Kidney tubule cell (primary cell): ENCODE measurements at regions not wholly inside any gene's neighbourhood (a gene's known extent, or its start where the extent isn't known, plus 50 kb on each side); places are given as distances from the start of the nearest gene placed in this dataset.

Experiments used
- DNase-seq: peaks from one replicate; pipeline ENCODE4 v3.0.0-alpha.2; 2018; ENCODE audit warnings: low spot score

GRCh38 chr19:29397748-29398147 is 128.0 kb upstream of the VSTM2B start:
- DNase-seq = no peak

- DNase-seq = no peak
Observed at GRCh38 chr19:29399804-29400203, 126.0 kb upstream of the VSTM2B start.

- DNase-seq = no peak
Observed at GRCh38 chr19:29400917-29401711, 124.7 kb upstream of the VSTM2B start.

- peak; percentile 3 for DNase-seq
Observed at GRCh38 chr19:29401712-29402421, 123.9 kb upstream of the VSTM2B start.

- no peak for DNase-seq
Observed at GRCh38 chr19:29402563-29402962, 123.2 kb upstream of the VSTM2B start.

GRCh38 chr19:29404015-29404414 is 121.8 kb upstream of the VSTM2B start:
- no peak for DNase-seq

- no peak for DNase-seq
Observed at GRCh38 chr19:29404951-29405727, 120.7 kb upstream of the VSTM2B start.

- DNase-seq = no peak
Observed at GRCh38 chr19:29405728-29405995, 120.1 kb upstream of the VSTM2B start.

- no peak for DNase-seq
Observed at GRCh38 chr19:29409076-29409862, 116.5 kb upstream of the VSTM2B start.

GRCh38 chr19:29410601-29411000 is 115.2 kb upstream of the VSTM2B start:
- DNase-seq = no peak

- no peak for DNase-seq
Observed at GRCh38 chr19:29411113-29411581, 114.6 kb upstream of the VSTM2B start.

GRCh38 chr19:29413435-29413834 is 112.4 kb upstream of the VSTM2B start:
- DNase-seq = no peak

- DNase-seq = no peak
Observed at GRCh38 chr19:29415507-29415906, 110.3 kb upstream of the VSTM2B start.

GRCh38 chr19:29417048-29417447 is 108.7 kb upstream of the VSTM2B start:
- no peak for DNase-seq

- DNase-seq = no peak
Observed at GRCh38 chr19:29418201-29418600, 107.6 kb upstream of the VSTM2B start.

- DNase-seq = no peak
Observed at GRCh38 chr19:29420065-29420464, 105.7 kb upstream of the VSTM2B start.

GRCh38 chr19:29420482-29421195 is 105.2 kb upstream of the VSTM2B start:
- DNase-seq = no peak

- DNase-seq = no peak
Observed at GRCh38 chr19:29421196-29421545, 104.6 kb upstream of the VSTM2B start.

GRCh38 chr19:29422047-29422446 is 103.7 kb upstream of the VSTM2B start:
- no peak for DNase-seq

- no peak for DNase-seq
Observed at GRCh38 chr19:29422486-29423085, 103.2 kb upstream of the VSTM2B start.

- DNase-seq = no peak
Observed at GRCh38 chr19:29428071-29428470, 97.7 kb upstream of the VSTM2B start.
